Mesothelial cell of epicardium (in vitro differentiated cells): ENCODE measurements at regions not wholly inside any gene's neighbourhood (a gene's known extent, or its start where the extent isn't known, plus 50 kb on each side); places are given as distances from the start of the nearest gene placed in this dataset.
"Not testable (repeated sequence)": the region's sequence is repeated elsewhere in the genome, so short reads cannot be mapped to it uniquely, and the experiment has no call there.

ENCODE experiments used
- DNase-seq, 2 experiments: peaks; one replicate each; pipeline ENCODE4 v3.0.0; 2021; ENCODE audit warnings: low spot score in 2 of 2; ENCODE audit not compliant: unreplicated experiment in 2 of 2
- H3K27ac Mint-ChIP-seq: 2 replicates; pipeline ENCODE4 v1.8.0; 2021; ENCODE audit warnings: mixed read lengths
- H3K27me3 Mint-ChIP-seq: 2 replicates; pipeline ENCODE4 v1.8.0; 2021; ENCODE audit warnings: low read depth, mixed read lengths
- H3K36me3 Mint-ChIP-seq: 2 replicates; pipeline ENCODE4 v1.8.0; 2021; ENCODE audit warnings: mixed read lengths
- H3K4me1 Mint-ChIP-seq: 2 replicates; pipeline ENCODE4 v1.8.0; 2021; ENCODE audit warnings: mixed read lengths
- H3K4me3 Mint-ChIP-seq: 2 replicates; pipeline ENCODE4 v1.8.0; 2021; ENCODE audit warnings: mild to moderate bottlenecking, moderate library complexity, mixed read lengths
- H3K9me3 Mint-ChIP-seq: 2 replicates; pipeline ENCODE4 v1.8.0; 2021; ENCODE audit warnings: mixed read lengths
- CTCF ChIP-seq: fragments of 200-600 bp; sonication (generic); IDR thresholded peaks from one replicate; pipeline ENCODE4 v1.5.0; 2021; ENCODE audit warnings: antibody characterized with exemption; ENCODE audit not compliant: unreplicated experiment

- no peak overlapping the region for H3K4me3 Mint-ChIP-seq
- no peaks in the 10 kb centered on the region for H3K27me3 Mint-ChIP-seq
These were observed 80.3 kb downstream of the EBLN1 start for GRCh38 chr10:22137542-22137941.

GRCh38 chr10:22135591-22135990, 82.2 kb downstream of the EBLN1 start:
- Mint-ChIP-seq H3K36me3 (no peaks in the 10 kb centered on the region), H3K27ac (no peak overlapping the region), H3K9me3 (no peaks in the 10 kb centered on the region), H3K4me1 (peaks cover 10% of the 10 kb centered on the region), H3K27me3 (no peaks in the 10 kb centered on the region), H3K4me3 (no peak overlapping the region)
- TF ChIP-seq CTCF = no peak
- no peak for DNase-seq

More at GRCh38 chr10:22137542-22137941, 80.3 kb downstream of the EBLN1 start:
- H3K9me3 Mint-ChIP-seq = no peaks in the 10 kb centered on the region
- no peak overlapping the region for H3K27ac Mint-ChIP-seq
- peaks cover 10% of the 10 kb centered on the region for H3K4me1 Mint-ChIP-seq
- TF ChIP-seq CTCF = no peak
- DNase-seq = no peak
- H3K36me3 Mint-ChIP-seq = no peaks in the 10 kb centered on the region

- Mint-ChIP-seq H3K27ac (no peak overlapping the region), H3K4me1 (peaks cover 10% of the 10 kb centered on the region), H3K36me3 (peaks cover 2% of the 10 kb centered on the region), H3K9me3 (peaks cover 5% of the 10 kb centered on the region), H3K27me3 (no peaks in the 10 kb centered on the region), H3K4me3 (no peak overlapping the region)
- DNase-seq = no peak
- no peak for TF ChIP-seq CTCF
These were observed 83.8 kb downstream of the EBLN1 start for GRCh38 chr10:22133749-22134624.

GRCh38 chr10:22130824-22131223, 87.0 kb downstream of the EBLN1 start:
- not testable (repeated sequence) for H3K27me3 Mint-ChIP-seq, DNase-seq, H3K36me3 Mint-ChIP-seq, H3K27ac Mint-ChIP-seq, H3K4me3 Mint-ChIP-seq, H3K9me3 Mint-ChIP-seq
- peaks cover 10% of the 10 kb centered on the region for H3K4me1 Mint-ChIP-seq

GRCh38 chr10:22129612-22130011, 88.2 kb downstream of the EBLN1 start:
- H3K4me3 Mint-ChIP-seq, H3K36me3 Mint-ChIP-seq, DNase-seq, H3K27ac Mint-ChIP-seq, H3K27me3 Mint-ChIP-seq, H3K9me3 Mint-ChIP-seq: not testable (repeated sequence)
- H3K4me1 Mint-ChIP-seq = peaks cover 10% of the 10 kb centered on the region

GRCh38 chr10:22121181-22121580, 96.6 kb downstream of the EBLN1 start:
- peaks cover 34% of the 10 kb centered on the region for H3K9me3 Mint-ChIP-seq
- DNase-seq, H3K27me3 Mint-ChIP-seq, H3K36me3 Mint-ChIP-seq, H3K4me1 Mint-ChIP-seq, H3K27ac Mint-ChIP-seq, H3K4me3 Mint-ChIP-seq: not testable (repeated sequence)

DNA sequence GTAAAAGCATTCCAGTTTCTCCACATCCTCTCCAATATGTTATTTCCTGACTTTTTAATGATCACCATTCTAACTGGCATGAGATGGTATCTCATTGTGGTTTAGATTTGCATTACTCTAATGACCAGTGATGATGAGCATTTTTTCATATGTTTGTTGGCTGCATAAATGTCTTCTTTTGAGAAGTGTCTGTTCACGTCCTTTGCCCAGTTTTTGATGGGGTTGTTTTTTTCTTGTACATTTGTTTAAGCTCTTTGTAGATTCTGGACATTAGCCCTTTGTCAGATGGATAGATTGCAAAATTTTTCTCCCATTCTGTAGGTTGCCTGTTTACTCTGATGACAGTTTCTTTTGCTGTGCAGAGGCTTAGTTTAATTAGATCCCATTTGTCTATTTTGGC, 97.7 kb downstream of the EBLN1 start:
- H3K27me3 Mint-ChIP-seq, DNase-seq, H3K4me3 Mint-ChIP-seq, H3K4me1 Mint-ChIP-seq, H3K36me3 Mint-ChIP-seq, H3K27ac Mint-ChIP-seq: not testable (repeated sequence)
- H3K9me3 Mint-ChIP-seq = peaks cover 34% of the 10 kb centered on the region

GRCh38 chr10:22119575-22119974, 98.2 kb downstream of the EBLN1 start:
- not testable (repeated sequence) for H3K27me3 Mint-ChIP-seq, H3K27ac Mint-ChIP-seq, H3K4me3 Mint-ChIP-seq, DNase-seq, H3K36me3 Mint-ChIP-seq, H3K4me1 Mint-ChIP-seq
- H3K9me3 Mint-ChIP-seq = peaks cover 36% of the 10 kb centered on the region
